Transverse colon (tissue), 4 donors: ENCODE measurements at regions not wholly inside any gene's neighbourhood (a gene's known extent, or its start where the extent isn't known, plus 50 kb on each side); places are given as distances from the start of the nearest gene placed in this dataset.
"Not testable (repeated sequence)": the region's sequence is repeated elsewhere in the genome, so short reads cannot be mapped to it uniquely, and the experiment has no call there.

Experiments
- DNase-seq: peaks from one replicate; pipeline ENCODE4 v3.0.0-alpha.2; 2019
- H3K27ac ChIP-seq, 4 donors: fragments of 200-600 bp; sonication (generic); 2 replicates each; pipeline ENCODE4 v1.5.1; 2016 to 2018; ENCODE audit warnings: inconsistent platforms in 4 of 4
- H3K27me3 ChIP-seq: fragments of 200-600 bp; sonication (generic); 2 replicates; pipeline ENCODE4 v1.5.1; 2017; ENCODE audit warnings: inconsistent platforms
- H3K36me3 ChIP-seq, 4 donors: fragments of 200-600 bp; sonication (generic); 2 replicates each; pipeline ENCODE4 v1.5.1; 2017 to 2019; ENCODE audit warnings: inconsistent platforms in 4 of 4
- H3K4me1 ChIP-seq, 4 donors: fragments of 200-600 bp; sonication (generic); 2 replicates each; pipeline ENCODE4 v1.5.1; 2017 to 2020; ENCODE audit warnings: inconsistent platforms in 4 of 4
- H3K4me3 ChIP-seq, 4 donors: fragments of 200-600 bp; sonication (generic); 1 replicate in 1 of 4; 2 replicates in 3 of 4; pipeline versions ENCODE4 v1.5.1 to v1.6.1; 2017 to 2019; ENCODE audit warnings: inconsistent platforms in 4 of 4
- H3K9me3 ChIP-seq, 2 donors: fragments of 200-600 bp; sonication (generic); 2 replicates each; pipeline ENCODE4 v1.5.1; 2017 to 2019; ENCODE audit warnings: inconsistent platforms in 2 of 2
- CTCF ChIP-seq, 5 experiments: fragments of 200-600 bp in 3 of 5; fragments of 450-650 bp in 2 of 5; sonication (generic) in 3 of 5; IDR thresholded peaks; 1 replicate in 2 of 5; 2 replicates in 3 of 5; pipeline ENCODE4 v1.5.1; 2016 to 2017; ENCODE audit warnings: antibody characterized with exemption in 5 of 5, inconsistent platforms in 3 of 5, mild to moderate bottlenecking in 2 of 5, moderate library complexity in 1 of 5
- EP300 ChIP-seq: sonication (generic); formaldehyde crosslinking; IDR thresholded peaks from one replicate; pipeline ENCODE4 v1.6.1; 2017; ENCODE audit warnings: antibody characterized with exemption, low read depth
- POLR2A ChIP-seq: fragments of 450-650 bp; IDR thresholded peaks from one replicate; pipeline ENCODE4 v1.6.1; 2016; ENCODE audit warnings: antibody characterized with exemption, mild to moderate bottlenecking, moderate library complexity
- POLR2AphosphoS5 ChIP-seq, 3 donors: sonication (generic); formaldehyde crosslinking; IDR thresholded peaks; one replicate each; pipeline ENCODE4 v1.6.1; 2016; ENCODE audit warnings: antibody characterized with exemption in 3 of 3
- WGBS, 2 donors: methylation state at CpG; one replicate each; pipeline ENCODE4 v1.1.5; 2018; ENCODE audit warnings: low coverage in 1 of 2; 5-methylcytosine and 5-hydroxymethylcytosine counted together
- in situ Hi-C, 4 donors: fragments of 200-750 bp; cut with MboI; loops; one replicate each; pipeline versions ENCODE4 v1.15.0 to v1.15.1; 2017; ENCODE audit warnings: low sequenced_read_pairs in 3 of 4, low pct_ligation_motif_present in 1 of 4, low pct_unique_long_range_greater_than_20kb in 1 of 4
- intact Hi-C: fragments of 100-400 bp; cut with DNase I; formaldehyde crosslinking; loops from one replicate; pipeline ENCODE4 v1.15.1; 2023; ENCODE audit warnings: low total_unique reads

- H3K27me3 ChIP-seq, result no peaks in the 10 kb centered on the region
- H3K4me1 ChIP-seq, result no peaks in the 10 kb centered on the region
- intact Hi-C loops (no loop called here), in situ Hi-C loops (no loop called here)
- TF ChIP-seq EP300 (no peak), CTCF (IDR thresholded peaks at IDR 0.05) (no peak), POLR2AphosphoS5 (IDR thresholded peaks at IDR 0.05) (no peak), POLR2A (no peak)
- no peak overlapping the region for H3K4me3 ChIP-seq
- 63 to 73% methylated on average over 2 to 6 of the region's 6 CpGs for WGBS, 2 donors
- no peak overlapping the region for H3K27ac ChIP-seq
- no peaks in the 10 kb centered on the region for H3K9me3 ChIP-seq
- H3K36me3 ChIP-seq, result no peaks in the 10 kb centered on the region
- no peak for DNase-seq
These were observed 67.8 kb upstream of the UXS1 start for GRCh38 chr2:106261871-106262321.

DNA sequence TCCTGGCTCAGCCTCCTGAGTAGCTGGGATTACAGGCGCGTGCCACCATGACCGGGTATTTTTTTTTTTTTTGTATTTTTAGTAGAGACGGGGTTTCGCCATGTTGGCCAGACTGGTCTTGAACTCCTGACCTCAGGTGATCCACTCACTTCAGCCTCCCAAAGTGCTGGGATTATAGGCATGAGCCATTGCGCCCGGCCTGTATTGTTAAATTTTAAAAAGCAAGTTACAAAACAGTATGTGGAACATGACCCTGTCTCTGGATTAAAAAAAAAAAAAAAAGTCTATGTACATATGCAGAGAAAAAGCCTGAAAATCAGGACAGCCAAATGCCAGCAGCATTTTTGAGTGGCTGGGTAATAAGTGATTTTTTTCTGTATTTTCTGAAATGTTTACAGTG lies 64.8 kb upstream of the UXS1 start:
- WGBS, 2 donors, result 96 to 100% methylated on average over 3 to 7 of the region's 7 CpGs
- H3K4me3 ChIP-seq, DNase-seq, H3K27me3 ChIP-seq, H3K4me1 ChIP-seq, H3K36me3 ChIP-seq, H3K9me3 ChIP-seq, in situ Hi-C loops, H3K27ac ChIP-seq, intact Hi-C loops: not testable (repeated sequence)

GRCh38 chr2:106257830-106258229 lies 63.7 kb upstream of the UXS1 start:
- TF ChIP-seq POLR2A (no peak), POLR2AphosphoS5 (IDR thresholded peaks at IDR 0.05) (no peak), CTCF (IDR thresholded peaks at IDR 0.05) (no peak), EP300 (no peak)
- WGBS, 2 donors, result 25 to 90% methylated on average over 1 to 3 of the region's 3 CpGs
- DNase-seq, result no peak
- H3K27ac ChIP-seq, result no peak overlapping the region
- H3K4me3 ChIP-seq, result no peak overlapping the region
- intact Hi-C loops, result no loop called here
- no peaks in the 10 kb centered on the region for H3K36me3 ChIP-seq
- in situ Hi-C loops, result no loop called here
- H3K27me3 ChIP-seq, result no peaks in the 10 kb centered on the region
- H3K9me3 ChIP-seq, result no peaks in the 10 kb centered on the region
- H3K4me1 ChIP-seq, result no peaks in the 10 kb centered on the region

DNA sequence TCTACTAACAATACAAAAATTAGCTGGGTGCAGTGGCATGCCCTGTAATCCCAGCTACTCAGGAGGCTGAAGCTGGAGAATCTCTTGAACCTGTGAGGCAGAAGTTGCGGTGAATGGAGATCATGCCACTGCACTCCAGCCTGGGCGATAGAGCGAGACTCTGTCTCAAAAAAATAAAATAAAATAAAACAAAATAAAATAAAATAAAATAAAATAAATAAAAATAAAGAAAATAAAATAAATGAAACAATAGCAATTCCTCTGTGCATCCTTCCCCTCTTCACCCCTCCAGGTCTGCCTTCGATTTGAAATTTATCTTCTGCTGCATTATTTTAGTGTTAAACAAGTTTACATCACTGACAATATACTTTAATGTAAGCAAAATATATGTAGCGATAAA lies 63.0 kb upstream of the UXS1 start:
- intact Hi-C loops (no loop called here), in situ Hi-C loops (no loop called here)
- Histone ChIP-seq H3K27me3 (no peaks in the 10 kb centered on the region), H3K4me3 (no peak overlapping the region), H3K27ac (no peak overlapping the region), H3K9me3 (no peaks in the 10 kb centered on the region), H3K4me1 (no peaks in the 10 kb centered on the region), H3K36me3 (no peaks in the 10 kb centered on the region)
- no peak for TF ChIP-seq POLR2A
- 88 to 91% methylated on average over 5 of the region's 5 CpGs for WGBS, 2 donors
- no peak for DNase-seq

DNA sequence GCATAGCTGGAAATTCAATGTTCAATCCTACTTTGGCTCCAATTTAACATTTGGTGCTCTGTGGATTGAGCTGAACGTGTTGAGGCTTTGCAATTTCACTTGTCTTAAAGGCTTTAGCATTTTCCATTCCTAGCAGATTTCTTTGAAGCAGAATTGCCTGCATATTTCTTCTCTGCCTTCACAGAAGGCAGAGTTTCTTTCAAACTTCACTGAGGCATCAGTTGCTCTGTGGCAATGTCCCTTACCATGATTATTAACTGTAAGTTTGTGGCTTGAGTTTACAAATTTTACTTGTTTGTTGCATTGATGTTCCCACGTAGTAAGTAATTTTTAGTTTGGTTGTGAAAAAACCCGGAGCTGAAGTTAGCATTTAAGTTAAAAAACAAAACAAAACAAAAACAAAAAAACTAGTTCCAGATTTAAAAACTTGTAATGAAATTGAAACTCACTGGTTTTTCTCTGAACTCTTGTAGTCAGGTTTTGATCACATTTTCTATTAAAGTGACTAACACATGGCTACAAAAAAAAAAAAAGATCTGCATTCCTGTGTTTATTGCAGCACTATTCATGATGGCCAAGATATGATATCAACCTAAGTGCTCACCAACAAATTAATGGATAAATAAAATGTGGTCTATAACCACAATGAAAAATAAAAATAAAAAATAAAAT lies 55.2 kb upstream of the UXS1 start:
- H3K36me3 ChIP-seq, intact Hi-C loops, in situ Hi-C loops, DNase-seq, H3K9me3 ChIP-seq, H3K27me3 ChIP-seq, H3K4me1 ChIP-seq, H3K4me3 ChIP-seq, H3K27ac ChIP-seq: not testable (repeated sequence)
- 46 to 60% methylated on average over 2 to 3 of the region's 3 CpGs for WGBS, 2 donors

DNA sequence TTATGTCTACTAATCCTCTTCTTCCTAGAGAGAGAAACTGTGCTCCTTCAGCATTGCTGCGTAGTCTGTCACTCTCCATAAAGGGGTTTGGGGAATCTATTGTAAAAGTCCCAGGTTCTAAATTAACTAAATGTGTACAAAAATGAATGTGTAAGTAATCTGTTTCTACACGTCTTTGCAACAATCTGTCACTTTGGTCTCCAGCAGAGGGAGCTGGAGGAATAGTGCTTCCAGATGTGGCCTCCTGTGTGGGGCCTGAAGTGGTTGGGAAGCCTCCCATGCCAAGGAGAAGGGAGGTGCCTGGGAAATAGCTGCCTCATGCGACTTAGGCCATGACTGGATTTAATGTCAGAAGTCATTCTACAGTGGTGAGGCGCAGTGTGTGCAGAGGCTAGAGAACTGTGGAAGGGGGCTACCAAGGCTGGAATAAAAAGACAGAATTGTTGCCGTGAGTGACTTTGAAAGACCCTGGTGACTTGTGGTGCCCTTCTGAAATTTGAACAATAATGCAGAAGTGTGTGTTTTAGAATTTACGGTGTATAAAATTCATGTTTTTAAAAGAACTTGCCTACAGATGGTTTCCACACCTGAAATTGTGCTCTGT lies 54.5 kb upstream of the UXS1 start:
- H3K4me3 ChIP-seq, H3K4me1 ChIP-seq, intact Hi-C loops, H3K27ac ChIP-seq, H3K27me3 ChIP-seq, H3K9me3 ChIP-seq, DNase-seq, H3K36me3 ChIP-seq, in situ Hi-C loops: not testable (repeated sequence)
- peak; percentile 22 to 38 (median 30) for TF ChIP-seq CTCF (IDR thresholded peaks at IDR 0.05)
- WGBS, 2 donors, result 53 to 68% methylated on average over 3 to 5 of the region's 6 CpGs
